ENCODE measurements at regions not wholly inside any gene's neighbourhood (a gene's known extent, or its start where the extent isn't known, plus 50 kb on each side); places are given as distances from the start of the nearest gene placed in this dataset.

- FAIRE-seq = no peak
- H3K27me3 ChIP-seq (ENCODE audit: control insufficient read depth, insufficient read depth, low read length) = peaks cover 1% of the 10 kb centered on the region
These were observed 260.1 kb upstream of the OR4E1 start for GRCh38 chr14:21933681-21934080.

GRCh38 chr14:21924479-21924878 lies 250.9 kb upstream of the OR4E1 start:
- FAIRE-seq = no peak
- H3K27me3 ChIP-seq (ENCODE audit: control insufficient read depth, insufficient read depth, low read length) = peaks cover 1% of the 10 kb centered on the region
- TF ChIP-seq, protein P1, sequence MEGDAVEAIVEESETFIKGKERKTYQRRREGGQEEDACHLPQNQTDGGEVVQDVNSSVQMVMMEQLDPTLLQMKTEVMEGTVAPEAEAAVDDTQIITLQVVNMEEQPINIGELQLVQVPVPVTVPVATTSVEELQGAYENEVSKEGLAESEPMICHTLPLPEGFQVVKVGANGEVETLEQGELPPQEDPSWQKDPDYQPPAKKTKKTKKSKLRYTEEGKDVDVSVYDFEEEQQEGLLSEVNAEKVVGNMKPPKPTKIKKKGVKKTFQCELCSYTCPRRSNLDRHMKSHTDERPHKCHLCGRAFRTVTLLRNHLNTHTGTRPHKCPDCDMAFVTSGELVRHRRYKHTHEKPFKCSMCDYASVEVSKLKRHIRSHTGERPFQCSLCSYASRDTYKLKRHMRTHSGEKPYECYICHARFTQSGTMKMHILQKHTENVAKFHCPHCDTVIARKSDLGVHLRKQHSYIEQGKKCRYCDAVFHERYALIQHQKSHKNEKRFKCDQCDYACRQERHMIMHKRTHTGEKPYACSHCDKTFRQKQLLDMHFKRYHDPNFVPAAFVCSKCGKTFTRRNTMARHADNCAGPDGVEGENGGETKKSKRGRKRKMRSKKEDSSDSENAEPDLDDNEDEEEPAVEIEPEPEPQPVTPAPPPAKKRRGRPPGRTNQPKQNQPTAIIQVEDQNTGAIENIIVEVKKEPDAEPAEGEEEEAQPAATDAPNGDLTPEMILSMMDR (IDR thresholded peaks at IDR 0.05; ENCODE audit: insufficient read depth, low read length, severe bottlenecking) = no peak
- H3K4me3 ChIP-seq (ENCODE audit: low read depth, low read length) = no peak overlapping the region
- H3K36me3 ChIP-seq (ENCODE audit: control insufficient read depth, insufficient read depth, low read length) = no peaks in the 10 kb centered on the region
- no peak for DNase-seq (ENCODE audit: low read depth)

More at GRCh38 chr14:21933681-21934080, 260.1 kb upstream of the OR4E1 start:
- Histone ChIP-seq H3K4me3 (ENCODE audit: low read depth, low read length) (no peak overlapping the region), H3K36me3 (ENCODE audit: control insufficient read depth, insufficient read depth, low read length) (no peaks in the 10 kb centered on the region)
- DNase-seq (ENCODE audit: low read depth) = peak; percentile 34
- TF ChIP-seq, protein P1 (IDR thresholded peaks at IDR 0.05; ENCODE audit: insufficient read depth, low read length, severe bottlenecking) = peak; percentile 32

- Histone ChIP-seq H3K4me3 (ENCODE audit: low read depth, low read length) (no peak overlapping the region), H3K27me3 (ENCODE audit: control insufficient read depth, insufficient read depth, low read length) (peaks cover under 1% of the 10 kb centered on the region), H3K36me3 (ENCODE audit: control insufficient read depth, insufficient read depth, low read length) (no peaks in the 10 kb centered on the region)
- TF ChIP-seq, protein P1 (IDR thresholded peaks at IDR 0.05; ENCODE audit: insufficient read depth, low read length, severe bottlenecking) = no peak
- no peak for DNase-seq (ENCODE audit: low read depth)
- no peak for FAIRE-seq
These were observed 250.2 kb upstream of the OR4E1 start for GRCh38 chr14:21923820-21924219.

- TF ChIP-seq, protein P1 (IDR thresholded peaks at IDR 0.05; ENCODE audit: insufficient read depth, low read length, severe bottlenecking) = no peak
- no peak overlapping the region for H3K4me3 ChIP-seq (ENCODE audit: low read depth, low read length)
- no peaks in the 10 kb centered on the region for H3K36me3 ChIP-seq (ENCODE audit: control insufficient read depth, insufficient read depth, low read length)
- no peaks in the 10 kb centered on the region for H3K27me3 ChIP-seq (ENCODE audit: control insufficient read depth, insufficient read depth, low read length)
- FAIRE-seq (no peak), DNase-seq (ENCODE audit: low read depth) (peak; percentile 44)
These were observed 247.8 kb upstream of the OR4E1 start for GRCh38 chr14:21921453-21921852.

DNA sequence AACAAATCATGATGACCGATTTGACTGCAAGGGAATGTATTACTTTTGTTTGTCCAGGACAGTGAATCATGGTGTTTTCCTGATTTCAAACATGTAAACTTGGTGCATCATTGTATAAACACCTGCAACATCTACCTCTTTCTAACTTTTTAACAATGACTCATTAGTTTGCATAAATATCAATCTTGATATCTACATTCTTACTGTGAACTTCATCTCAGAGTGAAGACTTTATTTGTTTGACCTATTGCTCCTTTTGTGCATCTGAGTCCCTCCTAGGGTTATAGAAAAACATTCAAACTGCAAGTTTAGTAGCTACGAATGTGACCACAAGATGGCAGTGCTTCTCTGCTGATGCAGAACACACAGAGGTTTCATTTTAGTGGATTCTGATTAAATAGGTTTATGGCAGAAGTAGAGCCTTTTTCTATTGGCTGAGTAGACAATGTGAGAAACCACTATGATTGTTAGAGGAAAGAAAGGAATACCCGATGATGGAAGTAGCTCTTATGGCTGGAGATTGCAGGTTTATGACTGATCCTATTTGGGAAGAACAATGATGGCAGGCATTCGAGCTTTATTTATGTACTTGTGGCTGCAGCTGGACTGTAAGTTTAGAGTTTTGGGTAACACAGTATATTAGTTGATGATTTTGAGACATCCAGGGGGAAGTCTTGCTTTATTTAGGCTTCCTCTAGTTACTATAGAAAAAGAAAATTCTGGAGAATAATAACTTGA lies 244.2 kb upstream of the OR4E1 start:
- Histone ChIP-seq H3K27me3 (ENCODE audit: control insufficient read depth, insufficient read depth, low read length) (no peaks in the 10 kb centered on the region), H3K36me3 (ENCODE audit: control insufficient read depth, insufficient read depth, low read length) (no peaks in the 10 kb centered on the region), H3K4me3 (ENCODE audit: low read depth, low read length) (no peak overlapping the region)
- DNase-seq (ENCODE audit: low read depth) = peak; percentile 94
- no peak for FAIRE-seq
- TF ChIP-seq, protein P1 (IDR thresholded peaks at IDR 0.05; ENCODE audit: insufficient read depth, low read length, severe bottlenecking) = peak; percentile 54

- peak; percentile 78 for DNase-seq (ENCODE audit: low read depth)
- no peak overlapping the region for H3K4me3 ChIP-seq (ENCODE audit: low read depth, low read length)
- no peaks in the 10 kb centered on the region for H3K36me3 ChIP-seq (ENCODE audit: control insufficient read depth, insufficient read depth, low read length)
- no peak for FAIRE-seq
- H3K27me3 ChIP-seq (ENCODE audit: control insufficient read depth, insufficient read depth, low read length) = no peaks in the 10 kb centered on the region
- TF ChIP-seq, protein P1 (IDR thresholded peaks at IDR 0.05; ENCODE audit: insufficient read depth, low read length, severe bottlenecking) = no peak
These were observed 242.2 kb upstream of the OR4E1 start for GRCh38 chr14:21915826-21916225.
